Activated CD4-positive, alpha-beta memory T cell treated with anti-CD3 and anti-CD28 coated beads for 36 hours (primary cell): ENCODE measurements at regions not wholly inside any gene's neighbourhood (a gene's known extent, or its start where the extent isn't known, plus 50 kb on each side); places are given as distances from the start of the nearest gene placed in this dataset.
"Not testable (repeated sequence)": the region's sequence is repeated elsewhere in the genome, so short reads cannot be mapped to it uniquely, and the experiment has no call there.

Source experiments
- CTCF ChIA-PET: fragments of 350-600 bp; sonication (Branson Sonifier 250); formaldehyde crosslinking; loops from one replicate; lab custom pipeline; 2021; ENCODE audit warnings: antibody characterized with exemption, inconsistent platforms; lab: Charles Lee
- POLR2A ChIA-PET: fragments of 350-600 bp; sonication (Branson Sonifier 250); formaldehyde crosslinking; loops from one replicate; lab custom pipeline; 2021; ENCODE audit warnings: antibody characterized with exemption; lab: Charles Lee
- DNase-seq: peaks from one replicate; pipeline ENCODE4 v3.0.0-alpha.2; 2020
- H3K27ac Mint-ChIP-seq: one replicate; pipeline ENCODE4 v1.8.0; 2021; ENCODE audit warnings: mixed read lengths
- H3K27me3 Mint-ChIP-seq: one replicate; pipeline ENCODE4 v1.8.0; 2021; ENCODE audit warnings: mixed read lengths
- H3K36me3 Mint-ChIP-seq: one replicate; pipeline ENCODE4 v1.8.0; 2021; ENCODE audit warnings: mixed read lengths
- H3K4me1 Mint-ChIP-seq: one replicate; pipeline ENCODE4 v1.8.0; 2021; ENCODE audit warnings: low read depth, mixed read lengths
- H3K4me3 Mint-ChIP-seq: one replicate; pipeline ENCODE4 v1.8.0; 2021; ENCODE audit warnings: mild to moderate bottlenecking, mixed read lengths
- H3K9me3 Mint-ChIP-seq: one replicate; pipeline ENCODE4 v1.8.0; 2021; ENCODE audit warnings: mixed read lengths
- intact Hi-C: fragments of 100-400 bp; cut with micrococcal nuclease; formaldehyde crosslinking; loops from one replicate; pipeline ENCODE4 v1.15.1; 2023

- POLR2A ChIA-PET, result no interaction called here
- intact Hi-C loops, result no loop called here
- CTCF ChIA-PET, result no interaction called here
- Mint-ChIP-seq H3K27me3 (peaks cover 10% of the 10 kb centered on the region), H3K27ac (no peak overlapping the region), H3K36me3 (no peaks in the 10 kb centered on the region), H3K9me3 (no peaks in the 10 kb centered on the region), H3K4me1 (no peaks in the 10 kb centered on the region), H3K4me3 (no peak overlapping the region)
- no peak for DNase-seq
These were observed 107.9 kb upstream of the NDUFV2 start for GRCh38 chr18:8994603-8995002.

GRCh38 chr18:8995096-8995495 is 107.4 kb upstream of the NDUFV2 start:
- intact Hi-C loops, result no loop called here
- ChIA-PET CTCF (interaction anchor here (1.1 kb wide), 1 partner anchor 13 kb away, joined by 4 read pairs; no protein-coding TSS in a partner anchor), POLR2A (no interaction called here)
- Mint-ChIP-seq H3K36me3 (no peaks in the 10 kb centered on the region), H3K4me3 (no peak overlapping the region), H3K27ac (no peak overlapping the region), H3K27me3 (peaks cover 10% of the 10 kb centered on the region), H3K9me3 (no peaks in the 10 kb centered on the region), H3K4me1 (no peaks in the 10 kb centered on the region)
- DNase-seq, result no peak

- no peaks in the 10 kb centered on the region for H3K36me3 Mint-ChIP-seq
- CTCF ChIA-PET, result interaction anchor here (1.2 to 2.0 kb wide), 2 partner anchors 9 to 309 kb away, joined by 3 to 9 read pairs; no protein-coding TSS in a partner anchor
- peaks cover 15% of the 10 kb centered on the region for H3K27me3 Mint-ChIP-seq
- H3K27ac Mint-ChIP-seq, result no peak overlapping the region
- POLR2A ChIA-PET, result no interaction called here
- H3K9me3 Mint-ChIP-seq, result no peaks in the 10 kb centered on the region
- no peak for DNase-seq
- H3K4me1 Mint-ChIP-seq, result no peaks in the 10 kb centered on the region
- no peak overlapping the region for H3K4me3 Mint-ChIP-seq
- intact Hi-C loops, result no loop called here
These were observed 105.6 kb upstream of the NDUFV2 start for GRCh38 chr18:8996771-8997432.

- POLR2A ChIA-PET, result no interaction called here
- Mint-ChIP-seq H3K4me3 (no peak overlapping the region), H3K4me1 (no peaks in the 10 kb centered on the region), H3K27ac (no peak overlapping the region), H3K9me3 (no peaks in the 10 kb centered on the region), H3K27me3 (peaks cover 21% of the 10 kb centered on the region), H3K36me3 (no peaks in the 10 kb centered on the region)
- DNase-seq, result no peak
- intact Hi-C loops, result no loop called here
- CTCF ChIA-PET, result interaction anchor here (2.0 kb wide), 1 partner anchor 10 kb away, joined by 9 read pairs; no protein-coding TSS in a partner anchor
These were observed 104.9 kb upstream of the NDUFV2 start for GRCh38 chr18:8997634-8998033.

GRCh38 chr18:8998481-8999217 is 103.8 kb upstream of the NDUFV2 start:
- no peak overlapping the region for H3K27ac Mint-ChIP-seq
- H3K4me3 Mint-ChIP-seq, result no peak overlapping the region
- H3K36me3 Mint-ChIP-seq, result no peaks in the 10 kb centered on the region
- H3K27me3 Mint-ChIP-seq, result peaks cover 25% of the 10 kb centered on the region
- peaks cover 2% of the 10 kb centered on the region for H3K9me3 Mint-ChIP-seq
- ChIA-PET CTCF (interaction anchor here (2.0 kb wide), 1 partner anchor 11 kb away, joined by 9 read pairs; no protein-coding TSS in a partner anchor), POLR2A (no interaction called here)
- no peak for DNase-seq
- intact Hi-C loops, result no loop called here
- H3K4me1 Mint-ChIP-seq, result no peaks in the 10 kb centered on the region

- Mint-ChIP-seq H3K27ac (no peak overlapping the region), H3K27me3 (peaks cover 25% of the 10 kb centered on the region), H3K36me3 (no peaks in the 10 kb centered on the region), H3K4me3 (no peak overlapping the region), H3K9me3 (peaks cover 2% of the 10 kb centered on the region), H3K4me1 (no peaks in the 10 kb centered on the region)
- POLR2A ChIA-PET, result no interaction called here
- intact Hi-C loops, result no loop called here
- CTCF ChIA-PET, result no interaction called here
- no peak for DNase-seq
These were observed 102.6 kb upstream of the NDUFV2 start for GRCh38 chr18:8999872-9000271.

GRCh38 chr18:9000733-9001132 is 101.8 kb upstream of the NDUFV2 start:
- Mint-ChIP-seq H3K27ac (no peak overlapping the region), H3K36me3 (no peaks in the 10 kb centered on the region), H3K27me3 (peaks cover 25% of the 10 kb centered on the region), H3K4me1 (no peaks in the 10 kb centered on the region), H3K4me3 (no peak overlapping the region), H3K9me3 (peaks cover 2% of the 10 kb centered on the region)
- ChIA-PET CTCF (no interaction called here), POLR2A (no interaction called here)
- no peak for DNase-seq
- intact Hi-C loops, result no loop called here

GRCh38 chr18:9001209-9001608 is 101.3 kb upstream of the NDUFV2 start:
- no peak for DNase-seq
- Mint-ChIP-seq H3K4me1 (no peaks in the 10 kb centered on the region), H3K4me3 (no peak overlapping the region), H3K36me3 (no peaks in the 10 kb centered on the region), H3K27ac (no peak overlapping the region), H3K9me3 (peaks cover 2% of the 10 kb centered on the region), H3K27me3 (peaks cover 25% of the 10 kb centered on the region)
- ChIA-PET CTCF (interaction anchor here (1.3 kb wide), 1 partner anchor 13 kb away, joined by 4 read pairs; no protein-coding TSS in a partner anchor), POLR2A (no interaction called here)
- intact Hi-C loops, result no loop called here

- no peak for DNase-seq
- no peak overlapping the region for H3K27ac Mint-ChIP-seq
- H3K4me3 Mint-ChIP-seq, result no peak overlapping the region
These were observed 98.9 kb upstream of the NDUFV2 start for GRCh38 chr18:9003406-9004100.

GRCh38 chr18:9004308-9004707 is 98.2 kb upstream of the NDUFV2 start:
- H3K36me3 Mint-ChIP-seq, POLR2A ChIA-PET, CTCF ChIA-PET, H3K4me3 Mint-ChIP-seq, intact Hi-C loops, H3K27ac Mint-ChIP-seq, H3K9me3 Mint-ChIP-seq, H3K4me1 Mint-ChIP-seq, DNase-seq: not testable (repeated sequence)
- H3K27me3 Mint-ChIP-seq, result peaks cover 28% of the 10 kb centered on the region

More at GRCh38 chr18:9003406-9004100, 98.9 kb upstream of the NDUFV2 start:
- peaks cover 2% of the 10 kb centered on the region for H3K9me3 Mint-ChIP-seq
- ChIA-PET CTCF (no interaction called here), POLR2A (no interaction called here)
- peaks cover 27% of the 10 kb centered on the region for H3K27me3 Mint-ChIP-seq
- H3K4me1 Mint-ChIP-seq, result no peaks in the 10 kb centered on the region
- no peaks in the 10 kb centered on the region for H3K36me3 Mint-ChIP-seq
- intact Hi-C loops, result no loop called here

- H3K27ac Mint-ChIP-seq, H3K9me3 Mint-ChIP-seq, H3K36me3 Mint-ChIP-seq, H3K4me3 Mint-ChIP-seq, intact Hi-C loops, POLR2A ChIA-PET, H3K4me1 Mint-ChIP-seq, H3K27me3 Mint-ChIP-seq, CTCF ChIA-PET, DNase-seq: not testable (repeated sequence)
These were observed 94.8 kb upstream of the NDUFV2 start for GRCh38 chr18:9007700-9008099.

- no peak for DNase-seq
- intact Hi-C loops, result no loop called here
- ChIA-PET POLR2A (no interaction called here), CTCF (no interaction called here)
- no peak overlapping the region for H3K27ac Mint-ChIP-seq
- H3K4me3 Mint-ChIP-seq, result no peak overlapping the region
- H3K4me1 Mint-ChIP-seq, result no peaks in the 10 kb centered on the region
- no peaks in the 10 kb centered on the region for H3K36me3 Mint-ChIP-seq
- H3K9me3 Mint-ChIP-seq, result peaks cover under 1% of the 10 kb centered on the region
- H3K27me3 Mint-ChIP-seq, result peaks cover 8% of the 10 kb centered on the region
These were observed 94.2 kb upstream of the NDUFV2 start for GRCh38 chr18:9008200-9008708.
